ENCODE measurements at regions not wholly inside any gene's neighbourhood (a gene's known extent, or its start where the extent isn't known, plus 50 kb on each side); places are given as distances from the start of the nearest gene placed in this dataset.
A peak's percentile ranks its signal among the peaks of the same experiment; 100 is the strongest.

- Histone ChIP-seq H3K27ac (no peak overlapping the region), H3K4me3 (no peak overlapping the region), H3K4me1 (replicated peaks in 1 of 2) (peaks cover 4% of the 10 kb centered on the region in 2 donors)
- ATAC-seq (replicated peaks in 6 of 8): no peak
- 52 to 90% (median 70%) methylated on average over 1 to 6 of the region's 6 CpGs; no CpG with 5 or more reads in 4 of the 10 experiments for WGBS, 10 experiments
- in situ Hi-C loops (cut with MboI; ENCODE audit: low pct_unique_long_range_greater_than_20kb in 2 of 9, low sequenced_read_pairs in 9 of 9, unreplicated experiment in 9 of 9): no loop called here
Observed at GRCh38 chr3:150055332-150055731, 84.6 kb upstream of the PFN2 start.

- ATAC-seq (replicated peaks in 6 of 8): no peak
- peaks cover 4% of the 10 kb centered on the region in 2 donors for H3K4me1 ChIP-seq (replicated peaks in 1 of 2)
- 31 to 100% (median 90%) methylated on average over 1 to 2 of the region's 2 CpGs; no CpG with 5 or more reads in 3 of the 10 experiments for WGBS, 10 experiments
- in situ Hi-C loops (cut with MboI; ENCODE audit: low pct_unique_long_range_greater_than_20kb in 2 of 9, low sequenced_read_pairs in 9 of 9, unreplicated experiment in 9 of 9): no loop called here
- H3K27ac ChIP-seq: no peak overlapping the region
- H3K4me3 ChIP-seq: no peak overlapping the region
Observed at GRCh38 chr3:150054635-150055034, 83.9 kb upstream of the PFN2 start.

GRCh38 chr3:150050510-150050909, 79.8 kb upstream of the PFN2 start:
- in situ Hi-C loops (cut with MboI; ENCODE audit: low pct_unique_long_range_greater_than_20kb in 2 of 9, low sequenced_read_pairs in 9 of 9, unreplicated experiment in 9 of 9): no loop called here
- Histone ChIP-seq H3K27ac (no peak overlapping the region), H3K4me3 (no peak overlapping the region), H3K4me1 (replicated peaks in 1 of 2) (no peaks in the 10 kb centered on the region)
- WGBS, 10 experiments: 83 to 100% (median 94%) methylated on average over 1 to 20 of the region's 25 CpGs
- ATAC-seq (replicated peaks in 6 of 8): no peak

- in situ Hi-C loops (cut with MboI; ENCODE audit: low pct_unique_long_range_greater_than_20kb in 2 of 9, low sequenced_read_pairs in 9 of 9, unreplicated experiment in 9 of 9): no loop called here
- 78 to 100% (median 83%) methylated on average over 1 of the region's 1 CpG; no CpG with 5 or more reads in 1 of the 10 experiments for WGBS, 10 experiments
- Histone ChIP-seq H3K27ac (no peak overlapping the region), H3K4me1 (replicated peaks in 1 of 2) (no peaks in the 10 kb centered on the region), H3K4me3 (no peak overlapping the region)
- no peak for ATAC-seq (replicated peaks in 6 of 8)
Observed at GRCh38 chr3:150049317-150049716, 78.6 kb upstream of the PFN2 start.

GRCh38 chr3:150041877-150042276, 71.2 kb upstream of the PFN2 start:
- in situ Hi-C loops (cut with MboI; ENCODE audit: low pct_unique_long_range_greater_than_20kb in 2 of 9, low sequenced_read_pairs in 9 of 9, unreplicated experiment in 9 of 9): no loop called here
- 46 to 100% (median 89%) methylated on average over 2 to 3 of the region's 3 CpGs; no CpG with 5 or more reads in 1 of the 10 experiments for WGBS, 10 experiments

GRCh38 chr3:150040097-150040496, 69.4 kb upstream of the PFN2 start:
- H3K4me3 ChIP-seq: no peak overlapping the region
- H3K27ac ChIP-seq: no peak overlapping the region
- no peak for ATAC-seq (replicated peaks in 6 of 8)
- peaks cover 6 to 12% of the 10 kb centered on the region in 2 donors for H3K4me1 ChIP-seq (replicated peaks in 1 of 2)
- 50 to 100% (median 86%) methylated on average over 1 to 4 of the region's 4 CpGs; no CpG with 5 or more reads in 1 of the 10 experiments for WGBS, 10 experiments
- in situ Hi-C loops (cut with MboI; ENCODE audit: low pct_unique_long_range_greater_than_20kb in 2 of 9, low sequenced_read_pairs in 9 of 9, unreplicated experiment in 9 of 9): no loop called here

More at GRCh38 chr3:150041877-150042276, 71.2 kb upstream of the PFN2 start:
- H3K4me1 ChIP-seq (replicated peaks in 1 of 2): no peaks in the 10 kb centered on the region
- H3K4me3 ChIP-seq: no peak overlapping the region
- H3K27ac ChIP-seq: no peak overlapping the region
- no peak for ATAC-seq (replicated peaks in 6 of 8)

GRCh38 chr3:150038830-150039229, 68.1 kb upstream of the PFN2 start:
- ATAC-seq (replicated peaks in 6 of 8): no peak
- Histone ChIP-seq H3K4me3 (no peak overlapping the region), H3K4me1 (replicated peaks in 1 of 2) (peaks cover 9 to 14% of the 10 kb centered on the region in 2 donors), H3K27ac (no peak overlapping the region)
- WGBS, 10 experiments: 67 to 100% (median 93%) methylated on average over 2 to 6 of the region's 6 CpGs; no CpG with 5 or more reads in 1 of the 10 experiments
- in situ Hi-C loops (cut with MboI; ENCODE audit: low pct_unique_long_range_greater_than_20kb in 2 of 9, low sequenced_read_pairs in 9 of 9, unreplicated experiment in 9 of 9): no loop called here

- Histone ChIP-seq H3K4me1 (replicated peaks in 1 of 2) (peaks cover 9 to 14% of the 10 kb centered on the region in 2 donors), H3K4me3 (no peak overlapping the region), H3K27ac (no peak overlapping the region)
- ATAC-seq (replicated peaks in 6 of 8): no peak
- WGBS, 10 experiments: 44 to 100% (median 74%) methylated on average over 1 to 5 of the region's 5 CpGs; no CpG with 5 or more reads in 1 of the 10 experiments
- in situ Hi-C loops (cut with MboI; ENCODE audit: low pct_unique_long_range_greater_than_20kb in 2 of 9, low sequenced_read_pairs in 9 of 9, unreplicated experiment in 9 of 9): no loop called here
Observed at GRCh38 chr3:150036780-150037179, 66.1 kb upstream of the PFN2 start.

- in situ Hi-C loops (cut with MboI; ENCODE audit: low pct_unique_long_range_greater_than_20kb in 2 of 9, low sequenced_read_pairs in 9 of 9, unreplicated experiment in 9 of 9): no loop called here
- Histone ChIP-seq H3K4me3 (no peak overlapping the region), H3K4me1 (replicated peaks in 1 of 2) (peaks cover 9 to 14% of the 10 kb centered on the region in 2 donors), H3K27ac (no peak overlapping the region)
- peak in 5 of 8 experiments; percentile 58 to 92 (median 84) for ATAC-seq (replicated peaks in 6 of 8)
- 33 to 95% (median 67%) methylated on average over 2 to 7 of the region's 7 CpGs for WGBS, 10 experiments
Observed at GRCh38 chr3:150035910-150036612, 65.4 kb upstream of the PFN2 start.

- H3K4me1 ChIP-seq (replicated peaks in 1 of 2): peaks cover 9 to 14% of the 10 kb centered on the region in 2 donors
- WGBS, 10 experiments: 39 to 92% (median 58%) methylated on average over 2 to 6 of the region's 6 CpGs; no CpG with 5 or more reads in 3 of the 10 experiments
- in situ Hi-C loops (cut with MboI; ENCODE audit: low pct_unique_long_range_greater_than_20kb in 2 of 9, low sequenced_read_pairs in 9 of 9, unreplicated experiment in 9 of 9): no loop called here
- peak in 4 of 8 experiments; percentile 16 to 55 (median 33) for ATAC-seq (replicated peaks in 6 of 8)
- no peak overlapping the region for H3K4me3 ChIP-seq
- no peak overlapping the region for H3K27ac ChIP-seq
Observed at GRCh38 chr3:150035301-150035779, 64.6 kb upstream of the PFN2 start.

- in situ Hi-C loops (cut with MboI; ENCODE audit: low pct_unique_long_range_greater_than_20kb in 2 of 9, low sequenced_read_pairs in 9 of 9, unreplicated experiment in 9 of 9): no loop called here
- ATAC-seq (replicated peaks in 6 of 8): no peak
- Histone ChIP-seq H3K4me3 (no peak overlapping the region), H3K27ac (no peak overlapping the region), H3K4me1 (replicated peaks in 1 of 2) (peaks cover 9 to 14% of the 10 kb centered on the region in 2 donors)
- WGBS, 10 experiments: 0 to 67% (median 12%) methylated on average over 1 to 2 of the region's 2 CpGs; no CpG with 5 or more reads in 5 of the 10 experiments
Observed at GRCh38 chr3:150033721-150034120, 63.0 kb upstream of the PFN2 start.

- 55 to 100% (median 70%) methylated on average over 1 to 2 of the region's 2 CpGs; no CpG with 5 or more reads in 3 of the 10 experiments for WGBS, 10 experiments
- Histone ChIP-seq H3K4me1 (replicated peaks in 1 of 2) (peaks cover 9 to 10% of the 10 kb centered on the region in 2 donors), H3K4me3 (no peak overlapping the region), H3K27ac (no peak overlapping the region)
- ATAC-seq (replicated peaks in 6 of 8): no peak
- in situ Hi-C loops (cut with MboI; ENCODE audit: low pct_unique_long_range_greater_than_20kb in 2 of 9, low sequenced_read_pairs in 9 of 9, unreplicated experiment in 9 of 9): no loop called here
Observed at GRCh38 chr3:150030841-150031240, 60.1 kb upstream of the PFN2 start.

- no peak for ATAC-seq (replicated peaks in 6 of 8)
- in situ Hi-C loops (cut with MboI; ENCODE audit: low pct_unique_long_range_greater_than_20kb in 2 of 9, low sequenced_read_pairs in 9 of 9, unreplicated experiment in 9 of 9): no loop called here
- WGBS, 10 experiments: 14 to 100% (median 63%) methylated on average over 1 of the region's 1 CpG; no CpG with 5 or more reads in 6 of the 10 experiments
- no peak overlapping the region for H3K4me3 ChIP-seq
- no peaks in the 10 kb centered on the region for H3K4me1 ChIP-seq (replicated peaks in 1 of 2)
- H3K27ac ChIP-seq: no peak overlapping the region
Observed at GRCh38 chr3:150023239-150023636, 52.5 kb upstream of the PFN2 start.
